Ovary (tissue), 7 donors: ENCODE measurements at regions not wholly inside any gene's neighbourhood (a gene's known extent, or its start where the extent isn't known, plus 50 kb on each side); places are given as distances from the start of the nearest gene placed in this dataset. TPM values are rescaled to one million over a fixed set of nuclear protein-coding genes. Genes with fewer than 3 reads are reported as not detected.

Experiments
- DNase-seq, 5 donors: peaks; one replicate each; pipeline ENCODE4 v3.0.0-alpha.2; 2019 to 2020
- H3K27ac ChIP-seq, 2 donors: fragments of 200-600 bp; one replicate each; pipeline versions ENCODE4 v1.5.1 to v1.8.0; 2019 to 2022
- H3K27me3 ChIP-seq: fragments of 200-600 bp; one replicate; pipeline ENCODE4 v1.8.0; 2022
- H3K36me3 ChIP-seq: fragments of 200-600 bp; sonication (generic); one replicate; pipeline ENCODE4 v1.5.1; 2019
- H3K4me1 ChIP-seq: one replicate; pipeline ENCODE4 v1.8.1; 2013; ENCODE audit warnings: mild to moderate bottlenecking, moderate library complexity; ENCODE audit not compliant: insufficient read depth
- H3K4me3 ChIP-seq: fragments of 200-600 bp; sonication (generic); one replicate; pipeline ENCODE4 v1.5.1; 2017
- H3K9me3 ChIP-seq, 2 donors: fragments of 200-600 bp in 1 of 2; sonication (generic) in 1 of 2; one replicate each; pipeline versions ENCODE4 v1.5.1 to v1.8.1; 2013 to 2019; ENCODE audit warnings: mild to moderate bottlenecking in 1 of 2, moderate library complexity in 1 of 2
- EP300 ChIP-seq: sonication (generic); formaldehyde crosslinking; IDR thresholded peaks from one replicate; pipeline ENCODE4 v1.6.1; 2017; ENCODE audit warnings: antibody characterized with exemption
- POLR2A ChIP-seq: fragments of 450-650 bp; IDR thresholded peaks from one replicate; pipeline ENCODE4 v1.6.1; 2017; ENCODE audit warnings: antibody characterized with exemption, mild to moderate bottlenecking, moderate library complexity
- WGBS, 3 donors: extraction: QIAGEN DNeasy Blood & Tissue Kit in 1 of 3; methylation state at CpG; one replicate each; pipeline versions ENCODE4 v1.1.5 to v1.1.7; 2013 to 2017; 5-methylcytosine and 5-hydroxymethylcytosine counted together
- intact Hi-C, 4 donors: fragments of 100-400 bp; cut with DNase I; formaldehyde crosslinking; loops; one replicate each; pipeline versions ENCODE4 v1.11.0 to v1.15.1; 2022 to 2023
- small RNA-seq: library from RNA; depleted of rRNA; stranded (forward); fragments of <200 nt; gene quantifications from one replicate; pipeline ENCODE3, GENCODE V24; 2016
- TF ChIP-seq, protein P1 (sequence below), 3 donors: fragments of 450-650 bp in 2 of 3; fragments of 200-600 bp in 1 of 3; IDR thresholded peaks; one replicate each; pipeline versions ENCODE4 v1.5.1 to v1.8.0; 2016 to 2022; ENCODE audit warnings: antibody characterized with exemption in 3 of 3, mild to moderate bottlenecking in 1 of 3
- donor health status: DM: no; HTN: no; CAD: no; lungs with moderate emphysema.
- donor health status: DM: no; HTN: no; CAD: no.
- donor health status: Bipolar disorder and iron deficiency.
- donor health status: DM: no; HTN: no; CAD: no.
- donor health status: DM: yes; HTN: yes; CAD: no.

DNA sequence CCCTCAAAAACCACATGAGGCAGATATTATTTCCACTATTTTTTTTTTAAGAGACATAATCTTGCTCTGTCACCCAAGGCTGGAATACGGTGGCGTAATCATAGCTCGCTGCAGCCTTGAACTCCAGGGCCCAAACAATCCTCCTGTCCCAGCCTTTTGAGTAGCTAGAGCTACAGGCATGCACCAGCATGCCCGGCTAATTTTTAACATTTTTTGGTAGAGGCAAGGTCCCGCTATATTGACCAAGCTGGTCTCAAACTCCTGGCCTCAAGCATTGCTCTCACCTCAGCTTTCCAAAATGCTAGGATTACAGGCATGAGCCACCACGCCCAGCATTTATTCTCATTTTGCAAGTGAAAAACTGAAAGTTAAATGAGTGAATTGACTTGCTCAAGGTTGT, 50.8 kb upstream of the PIAS1 start:
- DNase-seq = no peak
- WGBS, 3 donors = 85 to 91% (median 89%) methylated on average over 6 of the region's 6 CpGs
- intact Hi-C loops = no loop called here
- Histone ChIP-seq H3K27ac (no peak overlapping the region), H3K4me3 (no peak overlapping the region), H3K4me1 (peaks cover 3% of the 10 kb centered on the region), H3K9me3 (no peaks in the 10 kb centered on the region), H3K27me3 (no peaks in the 10 kb centered on the region), H3K36me3 (no peaks in the 10 kb centered on the region)
- TF ChIP-seq POLR2A = no peak
- TF ChIP-seq, protein P1, sequence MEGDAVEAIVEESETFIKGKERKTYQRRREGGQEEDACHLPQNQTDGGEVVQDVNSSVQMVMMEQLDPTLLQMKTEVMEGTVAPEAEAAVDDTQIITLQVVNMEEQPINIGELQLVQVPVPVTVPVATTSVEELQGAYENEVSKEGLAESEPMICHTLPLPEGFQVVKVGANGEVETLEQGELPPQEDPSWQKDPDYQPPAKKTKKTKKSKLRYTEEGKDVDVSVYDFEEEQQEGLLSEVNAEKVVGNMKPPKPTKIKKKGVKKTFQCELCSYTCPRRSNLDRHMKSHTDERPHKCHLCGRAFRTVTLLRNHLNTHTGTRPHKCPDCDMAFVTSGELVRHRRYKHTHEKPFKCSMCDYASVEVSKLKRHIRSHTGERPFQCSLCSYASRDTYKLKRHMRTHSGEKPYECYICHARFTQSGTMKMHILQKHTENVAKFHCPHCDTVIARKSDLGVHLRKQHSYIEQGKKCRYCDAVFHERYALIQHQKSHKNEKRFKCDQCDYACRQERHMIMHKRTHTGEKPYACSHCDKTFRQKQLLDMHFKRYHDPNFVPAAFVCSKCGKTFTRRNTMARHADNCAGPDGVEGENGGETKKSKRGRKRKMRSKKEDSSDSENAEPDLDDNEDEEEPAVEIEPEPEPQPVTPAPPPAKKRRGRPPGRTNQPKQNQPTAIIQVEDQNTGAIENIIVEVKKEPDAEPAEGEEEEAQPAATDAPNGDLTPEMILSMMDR (IDR thresholded peaks at IDR 0.05) = no peak
- TF ChIP-seq EP300 = no peak

Small RNAs in the stretch of these regions (small RNA-seq; reads per million reads assigned to genes)
- gene AC022254.1 = not detected
